Trophoblast cell (in vitro differentiated cells and primary cell): ENCODE measurements at regions not wholly inside any gene's neighbourhood (a gene's known extent, or its start where the extent isn't known, plus 50 kb on each side); places are given as distances from the start of the nearest gene placed in this dataset.

Source experiments
- DNase-seq, 2 donors: peaks; one replicate each; pipeline ENCODE4 v3.0.0-alpha.2; 2016
- H2AFZ ChIP-seq: 2 replicates; pipeline ENCODE4 v1.6.1; 2013; ENCODE audit warnings: low read length, moderate library complexity, mild to moderate bottlenecking; ENCODE audit not compliant: insufficient read depth, poor library complexity
- H2AK5ac ChIP-seq: 2 replicates; pipeline ENCODE4 v1.6.1; 2013; ENCODE audit warnings: mild to moderate bottlenecking, low read length
- H2BK120ac ChIP-seq: 2 replicates; pipeline ENCODE4 v1.6.1; 2013; ENCODE audit warnings: low read length, mild to moderate bottlenecking, moderate library complexity; ENCODE audit not compliant: insufficient read depth, poor library complexity
- H2BK12ac ChIP-seq: 2 replicates; pipeline ENCODE4 v1.6.1; 2013; ENCODE audit warnings: mild to moderate bottlenecking, low read length, moderate library complexity
- H2BK5ac ChIP-seq: 2 replicates; pipeline ENCODE4 v1.6.1; 2013; ENCODE audit warnings: low read length, low read depth, moderate library complexity, mild to moderate bottlenecking; ENCODE audit not compliant: poor library complexity
- H3K14ac ChIP-seq: 2 replicates; pipeline ENCODE4 v1.6.1; 2013; ENCODE audit warnings: mild to moderate bottlenecking, low read length
- H3K18ac ChIP-seq: 2 replicates; pipeline ENCODE4 v1.6.1; 2013; ENCODE audit warnings: mild to moderate bottlenecking, low read length
- H3K23ac ChIP-seq: 2 replicates; pipeline ENCODE4 v1.6.1; 2013; ENCODE audit warnings: low read length
- H3K27ac ChIP-seq: 2 replicates; pipeline ENCODE4 v1.5.1; 2013; ENCODE audit warnings: low read depth, mild to moderate bottlenecking, inconsistent platforms, low read length, moderate library complexity
- H3K27me3 ChIP-seq: 2 replicates; pipeline ENCODE4 v1.6.1; 2013; ENCODE audit warnings: inconsistent platforms, mild to moderate bottlenecking, low read length, moderate library complexity; ENCODE audit not compliant: insufficient read depth
- H3K36me3 ChIP-seq, 2 experiments: 1 replicate in 1 of 2; 2 replicates in 1 of 2; pipeline ENCODE4 v1.6.1; 2013; ENCODE audit warnings: low read length in 2 of 2, mild to moderate bottlenecking in 2 of 2, moderate library complexity in 1 of 2; ENCODE audit not compliant: insufficient read depth in 2 of 2, control insufficient read depth in 1 of 2
- H3K4ac ChIP-seq: 2 replicates; pipeline ENCODE4 v1.6.1; 2013; ENCODE audit warnings: low read depth, mild to moderate bottlenecking, low read length, moderate library complexity
- H3K4me1 ChIP-seq, 2 experiments: 1 replicate in 1 of 2; 2 replicates in 1 of 2; pipeline ENCODE4 v1.6.1; 2013; ENCODE audit warnings: low read length in 2 of 2, mild to moderate bottlenecking in 2 of 2, moderate library complexity in 1 of 2; ENCODE audit not compliant: insufficient read depth in 2 of 2, control insufficient read depth in 1 of 2
- H3K4me2 ChIP-seq: 2 replicates; pipeline ENCODE4 v1.6.1; 2013; ENCODE audit warnings: inconsistent platforms, mild to moderate bottlenecking, low read length, moderate library complexity
- H3K4me3 ChIP-seq: 2 replicates; pipeline ENCODE4 v1.5.1; 2013; ENCODE audit warnings: mild to moderate bottlenecking, low read depth, low read length, inconsistent platforms
- H3K79me1 ChIP-seq: one replicate; pipeline ENCODE4 v1.6.1; 2013; ENCODE audit warnings: low read length
- H3K79me2 ChIP-seq: 2 replicates; pipeline ENCODE4 v1.6.1; 2013; ENCODE audit warnings: low read length, mild to moderate bottlenecking; ENCODE audit not compliant: control insufficient read depth, insufficient read depth, poor library complexity
- H3K9ac ChIP-seq: 2 replicates; pipeline ENCODE4 v1.6.1; 2013; ENCODE audit warnings: mild to moderate bottlenecking, low read length
- H3K9me3 ChIP-seq: 2 replicates; pipeline ENCODE4 v1.6.1; 2013; ENCODE audit warnings: low read depth, mild to moderate bottlenecking, control low read depth, inconsistent platforms, low read length; ENCODE audit not compliant: insufficient read depth
- H4K12ac ChIP-seq: 2 replicates; pipeline ENCODE4 v1.6.1; 2013; ENCODE audit warnings: low read depth, mild to moderate bottlenecking, low read length, moderate library complexity
- H4K8ac ChIP-seq: 2 replicates; pipeline ENCODE4 v1.6.1; 2013; ENCODE audit warnings: low read depth, mild to moderate bottlenecking, low read length, moderate library complexity
- H4K91ac ChIP-seq: one replicate; pipeline ENCODE4 v1.6.1; 2013; ENCODE audit warnings: low read depth, mild to moderate bottlenecking, low read length, moderate library complexity
- WGBS: extraction: QIAGEN DNeasy Blood & Tissue Kit; methylation state at CpG from one replicate; pipeline ENCODE4 v1.1.7; 2013; ENCODE audit warnings: missing lambda C conversion rate; ENCODE audit not compliant: insufficient read length, insufficient coverage; ENCODE audit errors: extremely low coverage; 5-methylcytosine and 5-hydroxymethylcytosine counted together

- no peak overlapping the region for H3K9ac ChIP-seq
- H3K36me3 ChIP-seq = no peaks in the 10 kb centered on the region
- H4K91ac ChIP-seq = no peak overlapping the region
These were observed 405.9 kb downstream of the ZNF536 start for GRCh38 chr19:30778061-30778460.

DNA sequence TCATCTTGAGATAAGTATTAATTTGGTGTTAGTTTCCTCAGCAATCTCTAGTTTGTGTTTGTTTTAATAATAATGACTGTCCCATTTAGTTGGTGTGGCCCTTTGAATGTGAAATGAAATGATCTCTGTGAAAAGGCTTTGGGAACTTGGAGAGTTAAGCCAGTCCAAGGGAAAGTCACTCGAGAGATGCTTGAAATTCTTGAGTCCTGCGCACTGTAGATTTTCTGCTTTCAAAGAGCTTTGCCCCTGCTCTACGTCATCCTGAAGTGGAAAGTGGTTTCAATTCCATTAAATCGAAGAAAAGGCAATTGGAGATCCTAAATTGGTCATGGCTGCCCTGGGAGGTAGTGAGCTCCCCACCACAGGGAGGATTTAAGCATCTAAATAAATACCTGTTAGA is 403.8 kb downstream of the ZNF536 start:
- Histone ChIP-seq H4K91ac (no peak overlapping the region), H3K14ac (no peak overlapping the region), H3K4me1 (no peaks in the 10 kb centered on the region), H2BK5ac (no peak overlapping the region), H3K9me3 (no peaks in the 10 kb centered on the region), H4K8ac (no peak overlapping the region), H2AK5ac (no peak overlapping the region), H4K12ac (no peak overlapping the region), H3K79me1 (no peaks in the 10 kb centered on the region), H3K18ac (no peak overlapping the region), H3K4me2 (no peak overlapping the region), H3K27me3 (no peaks in the 10 kb centered on the region), H3K36me3 (no peaks in the 10 kb centered on the region), H3K23ac (no peak overlapping the region), H3K27ac (no peak overlapping the region), H3K79me2 (no peaks in the 10 kb centered on the region), H2AFZ (no peak overlapping the region), H2BK120ac (no peak overlapping the region), H3K4ac (no peak overlapping the region), H3K4me3 (no peak overlapping the region), H2BK12ac (no peak overlapping the region), H3K9ac (no peak overlapping the region)
- DNase-seq = no peak
- WGBS = no CpG with 5 or more reads among the region's 4 CpGs

More at GRCh38 chr19:30778061-30778460, 405.9 kb downstream of the ZNF536 start:
- H3K79me1 ChIP-seq = no peaks in the 10 kb centered on the region
- H2AK5ac ChIP-seq = no peak overlapping the region
- no peak overlapping the region for H3K4ac ChIP-seq
- H3K4me3 ChIP-seq = no peak overlapping the region
- no peaks in the 10 kb centered on the region for H3K4me1 ChIP-seq
- no peak overlapping the region for H4K8ac ChIP-seq
- no peak overlapping the region for H3K18ac ChIP-seq
- no peak overlapping the region for H3K14ac ChIP-seq
- no peak overlapping the region for H3K27ac ChIP-seq
- H3K9me3 ChIP-seq = no peaks in the 10 kb centered on the region
- H3K79me2 ChIP-seq = no peaks in the 10 kb centered on the region
- H2BK120ac ChIP-seq = no peak overlapping the region
- H4K12ac ChIP-seq = no peak overlapping the region
- H3K23ac ChIP-seq = no peak overlapping the region
- H2AFZ ChIP-seq = no peak overlapping the region
- H2BK5ac ChIP-seq = no peak overlapping the region
- DNase-seq = no peak
- no peaks in the 10 kb centered on the region for H3K27me3 ChIP-seq
- no CpG with 5 or more reads among the region's 2 CpGs for WGBS
- no peak overlapping the region for H2BK12ac ChIP-seq
- H3K4me2 ChIP-seq = no peak overlapping the region

DNA sequence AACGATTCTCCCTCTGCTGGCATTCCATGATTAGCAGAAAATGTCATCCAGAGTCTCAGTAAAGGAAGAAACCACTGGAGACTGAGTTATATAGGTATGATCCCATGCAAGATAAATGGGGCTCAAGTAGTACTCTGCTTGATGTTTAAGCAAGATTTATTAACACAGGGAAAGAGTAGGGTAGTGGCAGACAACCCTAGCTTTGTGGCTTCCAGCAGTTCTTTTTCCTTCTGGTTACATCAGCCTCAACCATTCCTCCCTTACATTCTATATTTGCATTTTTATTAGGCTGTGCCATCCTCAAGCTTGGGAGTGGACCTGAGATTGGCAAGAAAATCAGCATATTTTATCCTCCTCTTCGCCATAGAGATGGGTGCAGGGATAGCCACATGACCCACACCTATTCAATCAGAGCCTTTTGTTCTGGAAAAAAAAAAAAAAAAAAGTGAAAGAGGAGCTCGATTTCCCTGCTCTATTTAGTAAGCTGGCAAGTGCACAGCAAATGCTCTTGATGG is 402.1 kb downstream of the ZNF536 start:
- no peak overlapping the region for H4K91ac ChIP-seq
- no peak overlapping the region for H3K4me2 ChIP-seq
- no peak overlapping the region for H3K27ac ChIP-seq
- H4K8ac ChIP-seq = no peak overlapping the region
- H3K79me2 ChIP-seq = no peaks in the 10 kb centered on the region
- no peak overlapping the region for H2BK120ac ChIP-seq
- no peak overlapping the region for H3K14ac ChIP-seq
- H4K12ac ChIP-seq = no peak overlapping the region
- H3K36me3 ChIP-seq = no peaks in the 10 kb centered on the region
- no peaks in the 10 kb centered on the region for H3K9me3 ChIP-seq
- H3K4me3 ChIP-seq = no peak overlapping the region
- no peak overlapping the region for H3K9ac ChIP-seq
- H2AK5ac ChIP-seq = no peak overlapping the region
- H3K18ac ChIP-seq = no peak overlapping the region
- H3K79me1 ChIP-seq = no peaks in the 10 kb centered on the region
- no peak overlapping the region for H2BK5ac ChIP-seq
- H2BK12ac ChIP-seq = no peak overlapping the region
- no peak overlapping the region for H3K23ac ChIP-seq
- no peak overlapping the region for H2AFZ ChIP-seq
- H3K27me3 ChIP-seq = no peaks in the 10 kb centered on the region
- no CpG with 5 or more reads among the region's 3 CpGs for WGBS
- no peak overlapping the region for H3K4ac ChIP-seq
- H3K4me1 ChIP-seq = no peaks in the 10 kb centered on the region
- no peak for DNase-seq

DNA sequence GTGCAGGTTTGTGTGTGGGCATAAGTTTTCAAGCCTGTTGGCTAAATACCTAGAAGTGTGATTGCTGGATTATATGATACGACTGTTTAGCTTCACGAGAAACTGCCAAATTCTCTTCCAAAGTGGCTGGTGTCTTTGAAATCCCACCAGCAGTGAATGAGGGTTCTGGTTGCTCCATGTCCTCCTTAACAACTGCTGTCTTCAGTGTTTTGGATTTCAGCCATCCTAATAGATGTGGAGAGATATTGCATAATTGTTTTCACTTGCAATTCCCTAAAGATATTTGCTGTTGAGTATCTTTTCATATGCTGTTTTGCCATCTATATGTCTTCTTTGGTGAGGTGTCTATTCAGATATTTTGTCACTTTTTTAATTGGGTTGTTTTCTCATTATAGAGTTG is 390.5 kb downstream of the ZNF536 start:
- Histone ChIP-seq H3K79me2 (no peaks in the 10 kb centered on the region), H3K27ac (no peak overlapping the region), H2BK5ac (no peak overlapping the region), H2BK12ac (no peak overlapping the region), H3K18ac (no peak overlapping the region), H3K79me1 (no peaks in the 10 kb centered on the region), H3K4me1 (no peaks in the 10 kb centered on the region), H3K23ac (no peak overlapping the region), H3K4me3 (no peak overlapping the region), H3K36me3 (no peaks in the 10 kb centered on the region), H2AFZ (no peak overlapping the region), H4K91ac (no peak overlapping the region), H3K9me3 (peaks cover 1% of the 10 kb centered on the region), H3K4me2 (no peak overlapping the region), H3K14ac (no peak overlapping the region), H3K4ac (no peak overlapping the region), H3K27me3 (no peaks in the 10 kb centered on the region), H4K12ac (no peak overlapping the region), H2AK5ac (no peak overlapping the region), H4K8ac (no peak overlapping the region), H3K9ac (no peak overlapping the region), H2BK120ac (no peak overlapping the region)
- no CpG with 5 or more reads among the region's 2 CpGs for WGBS
- no peak for DNase-seq
